Heart right ventricle (tissue), 16 donors: ENCODE measurements at regions not wholly inside any gene's neighbourhood (a gene's known extent, or its start where the extent isn't known, plus 50 kb on each side); places are given as distances from the start of the nearest gene placed in this dataset.

Source experiments
- ATAC-seq, 8 donors: fragments of 200-7000 bp; cut with Tn5 transposase; one replicate each; pipeline ENCODE4 v1.9.1; 2020; ENCODE audit warnings: mild to moderate bottlenecking in 8 of 8, moderate library complexity in 8 of 8, moderate number of reproducible peaks in 1 of 8
- DNase-seq, 2 donors: peaks; one replicate each; pipeline ENCODE4 v3.0.0-alpha.2; 2020
- H3K27ac ChIP-seq, 10 donors: fragments of 200-600 bp; sonication (generic) in 2 of 10; one replicate each; pipeline versions ENCODE4 v1.5.0 to v1.8.0; 2020 to 2022; ENCODE audit warnings: mild to moderate bottlenecking in 3 of 10
- H3K27me3 ChIP-seq, 7 donors: fragments of 200-600 bp; one replicate each; pipeline ENCODE4 v1.8.0; 2021 to 2022; ENCODE audit warnings: mild to moderate bottlenecking in 2 of 7
- H3K36me3 ChIP-seq, 9 donors: fragments of 200-600 bp; sonication (generic) in 1 of 9; one replicate each; pipeline versions ENCODE4 v1.5.0 to v1.8.0; 2020 to 2022; ENCODE audit warnings: mild to moderate bottlenecking in 2 of 9
- H3K4me1 ChIP-seq, 9 donors: fragments of 200-600 bp; sonication (generic) in 1 of 9; one replicate each; pipeline versions ENCODE4 v1.5.0 to v1.8.0; 2020 to 2022; ENCODE audit warnings: mild to moderate bottlenecking in 4 of 9
- H3K4me3 ChIP-seq, 10 donors: fragments of 200-600 bp; sonication (generic) in 2 of 10; one replicate each; pipeline versions ENCODE4 v1.5.0 to v1.8.0; 2020 to 2022; ENCODE audit warnings: mild to moderate bottlenecking in 7 of 10, moderate library complexity in 2 of 10
- H3K9me3 ChIP-seq, 11 donors: fragments of 200-600 bp in 10 of 11; sonication (generic) in 2 of 11; one replicate each; pipeline versions ENCODE4 v1.5.0 to v1.8.0; 2013 to 2022; ENCODE audit warnings: mild to moderate bottlenecking in 2 of 11, control low read depth in 1 of 11, moderate library complexity in 1 of 11
- WGBS, 2 donors: extraction: QIAGEN DNeasy Blood & Tissue Kit; methylation state at CpG; one replicate each; pipeline ENCODE4 v1.1.7; 2013; ENCODE audit warnings: inconsistent platforms in 1 of 2; 5-methylcytosine and 5-hydroxymethylcytosine counted together
- intact Hi-C, 10 donors: fragments of 100-400 bp; cut with DNase I; formaldehyde crosslinking; loops; one replicate each; pipeline versions ENCODE4 v1.11.1 to v1.14.2; 2022
- TF ChIP-seq, protein P1 (sequence below), 9 donors: fragments of 200-600 bp; sonication (generic) in 2 of 9; IDR thresholded peaks; one replicate each; pipeline versions ENCODE4 v1.5.0 to v1.8.0; 2021 to 2022; ENCODE audit warnings: antibody characterized with exemption in 9 of 9, mild to moderate bottlenecking in 5 of 9, moderate library complexity in 1 of 9
- donor health status: Arrhythmogenic right ventricular cardiomyopathy.
- donor health status: ischemic (EF 13 %, LVEDD 7.1; RV severe dilation, severe dysfunction).
- donor health status: healthy with polysubstance abuse.
- donor health status: DM: no; HTN: yes; CAD: no.
- donor health status: DM: no; HTN: no; CAD: no.
- donor health status: ischemic (EF 25% LVEDD 6.9; RV normal size, moderate dysfunction).
- donor health status: ischemic (EF 25% LVEDD 5.7; RV mildly dilated, moderate dysfunction).
- donor health status: healthy.
- donor health status: DM: yes; HTN: yes; CAD: no.
- donor health status: Ischemic cardiomyopathy.
- donor health status: ischemic (EF 35%, LVEDD 5.7; RV mildly dilated, moderate dysfunction).
- donor health status: nonischemic (EF 11% LVEDD 7.7; RV severe dilation, severe dysfunction).
- donor health status: DM: yes; HTN: yes; CAD: no.
- donor health status: PGD.
- donor health status: ischemic (EF 29% LVEDD 5.4; RV normal size, mild dysfunction).
- donor health status: nonischemic (EF 23%, LVEDD 6.1; RV moderate dilation, normal function).

DNA sequence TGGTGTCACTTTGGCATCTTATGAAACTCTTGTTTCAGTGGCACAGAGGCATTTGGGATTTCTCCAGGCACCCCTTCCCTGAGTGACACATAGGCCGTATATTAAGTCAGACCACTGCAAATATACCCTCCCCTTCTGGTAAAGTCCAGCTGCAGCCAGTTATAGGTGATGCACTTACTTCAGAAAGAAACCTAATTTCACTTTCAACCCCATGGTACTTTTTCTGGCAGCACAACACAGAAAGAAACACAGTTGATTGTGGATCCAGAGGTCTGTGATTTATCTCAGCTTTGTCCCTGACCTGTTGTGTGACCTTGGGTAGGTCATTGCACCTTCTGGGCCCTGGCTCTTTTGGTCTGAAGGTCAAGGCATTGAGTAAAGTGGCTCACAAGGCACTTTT, 173.2 kb downstream of the BUB3 start:
- no peaks in the 10 kb centered on the region for H3K4me1 ChIP-seq
- intact Hi-C loops = no loop called here
- H3K36me3 ChIP-seq = no peaks in the 10 kb centered on the region
- TF ChIP-seq, protein P1, sequence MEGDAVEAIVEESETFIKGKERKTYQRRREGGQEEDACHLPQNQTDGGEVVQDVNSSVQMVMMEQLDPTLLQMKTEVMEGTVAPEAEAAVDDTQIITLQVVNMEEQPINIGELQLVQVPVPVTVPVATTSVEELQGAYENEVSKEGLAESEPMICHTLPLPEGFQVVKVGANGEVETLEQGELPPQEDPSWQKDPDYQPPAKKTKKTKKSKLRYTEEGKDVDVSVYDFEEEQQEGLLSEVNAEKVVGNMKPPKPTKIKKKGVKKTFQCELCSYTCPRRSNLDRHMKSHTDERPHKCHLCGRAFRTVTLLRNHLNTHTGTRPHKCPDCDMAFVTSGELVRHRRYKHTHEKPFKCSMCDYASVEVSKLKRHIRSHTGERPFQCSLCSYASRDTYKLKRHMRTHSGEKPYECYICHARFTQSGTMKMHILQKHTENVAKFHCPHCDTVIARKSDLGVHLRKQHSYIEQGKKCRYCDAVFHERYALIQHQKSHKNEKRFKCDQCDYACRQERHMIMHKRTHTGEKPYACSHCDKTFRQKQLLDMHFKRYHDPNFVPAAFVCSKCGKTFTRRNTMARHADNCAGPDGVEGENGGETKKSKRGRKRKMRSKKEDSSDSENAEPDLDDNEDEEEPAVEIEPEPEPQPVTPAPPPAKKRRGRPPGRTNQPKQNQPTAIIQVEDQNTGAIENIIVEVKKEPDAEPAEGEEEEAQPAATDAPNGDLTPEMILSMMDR (IDR thresholded peaks at IDR 0.05) = no peak
- peaks cover 0 to 9% (median 0%) of the 10 kb centered on the region in 11 donors for H3K9me3 ChIP-seq
- no peak overlapping the region for H3K4me3 ChIP-seq
- H3K27me3 ChIP-seq = no peaks in the 10 kb centered on the region
- DNase-seq (no peak), ATAC-seq (no peak)
- H3K27ac ChIP-seq = no peak overlapping the region
- WGBS, 2 donors = 95 to 98% methylated on average over 1 of the region's 1 CpG

DNA sequence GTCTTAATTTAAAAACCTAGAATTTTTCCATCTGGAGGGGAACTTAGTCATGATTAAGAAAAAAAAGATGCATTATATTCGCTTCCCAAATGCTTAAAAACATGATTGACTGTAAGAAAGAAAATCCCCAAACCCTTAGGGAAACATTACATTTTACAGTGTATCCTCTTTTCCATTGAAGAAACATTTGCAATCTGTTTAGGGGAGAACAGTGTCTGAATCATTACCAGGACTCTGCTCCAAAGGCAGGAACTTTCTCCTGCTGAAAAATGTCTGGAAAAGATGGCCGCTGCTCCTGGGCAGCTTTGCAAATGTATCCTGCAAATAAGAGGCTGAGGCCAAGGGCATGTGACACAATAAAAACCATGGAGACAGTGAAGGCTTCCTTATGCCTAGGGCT, 173.7 kb downstream of the BUB3 start:
- intact Hi-C loops = no loop called here
- Histone ChIP-seq H3K36me3 (no peaks in the 10 kb centered on the region), H3K27me3 (no peaks in the 10 kb centered on the region), H3K27ac (no peak overlapping the region), H3K4me3 (no peak overlapping the region), H3K9me3 (peaks cover 0 to 9% (median 0%) of the 10 kb centered on the region in 11 donors), H3K4me1 (no peaks in the 10 kb centered on the region)
- TF ChIP-seq, protein P1 (IDR thresholded peaks at IDR 0.05) = no peak
- DNase-seq (no peak), ATAC-seq (no peak)
- 78 to 85% methylated on average over 2 of the region's 2 CpGs for WGBS, 2 donors

DNA sequence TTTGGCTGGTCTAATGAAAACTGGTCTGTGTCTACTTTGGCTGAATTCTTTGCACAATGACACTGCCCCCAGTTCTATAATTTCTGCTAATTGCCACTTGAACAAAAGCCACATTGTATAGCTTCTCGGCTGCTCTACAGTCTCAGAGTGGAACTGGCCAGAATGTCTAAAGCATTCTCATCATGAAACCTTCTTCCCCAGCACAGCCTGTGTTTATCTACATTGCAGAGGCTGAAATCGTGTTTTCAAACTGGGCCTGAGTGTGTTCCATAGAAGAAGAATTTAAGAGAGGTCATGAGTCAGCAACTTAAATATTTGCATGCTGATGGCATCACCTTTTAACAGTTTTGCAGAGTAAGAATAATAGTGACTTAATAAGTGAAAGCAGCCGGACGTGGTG, 177.2 kb downstream of the BUB3 start:
- H3K9me3 ChIP-seq = peaks cover 0 to 6% (median 0%) of the 10 kb centered on the region in 11 donors
- intact Hi-C loops = no loop called here
- H3K27me3 ChIP-seq = no peaks in the 10 kb centered on the region
- H3K36me3 ChIP-seq = no peaks in the 10 kb centered on the region
- 63 to 69% methylated on average over 4 of the region's 4 CpGs for WGBS, 2 donors
- DNase-seq = no peak
- H3K4me3 ChIP-seq = no peak overlapping the region
- H3K27ac ChIP-seq = no peak overlapping the region
- TF ChIP-seq, protein P1 (IDR thresholded peaks at IDR 0.05) = no peak
- ATAC-seq = no peak
- no peaks in the 10 kb centered on the region for H3K4me1 ChIP-seq

DNA sequence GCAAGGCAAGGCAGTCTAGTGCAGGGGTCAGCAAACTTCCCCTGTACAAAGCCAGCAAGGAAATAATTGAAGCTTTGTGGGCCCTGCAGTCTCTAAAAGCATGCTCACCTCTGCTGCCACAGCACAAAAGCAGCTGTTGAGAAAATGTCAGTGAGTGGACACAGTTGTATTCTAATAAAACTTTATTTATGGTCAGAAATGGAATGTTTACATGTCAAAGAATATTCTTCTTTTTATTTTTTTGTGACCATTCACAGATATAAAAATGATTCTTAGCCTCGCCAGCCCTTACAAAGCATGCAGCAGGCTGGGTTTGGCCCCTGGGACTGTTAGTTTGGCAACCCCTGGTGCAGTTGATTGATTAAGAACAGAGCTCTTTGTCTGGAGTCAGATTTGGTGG, 192.4 kb downstream of the BUB3 start:
- no peak overlapping the region for H3K27ac ChIP-seq
- intact Hi-C loops = no loop called here
- TF ChIP-seq, protein P1 (IDR thresholded peaks at IDR 0.05) = no peak
- no peak for DNase-seq
- no peaks in the 10 kb centered on the region for H3K9me3 ChIP-seq
- no peaks in the 10 kb centered on the region for H3K4me1 ChIP-seq
- 84% methylated on average over 1 of the region's 1 CpG for WGBS, 2 donors
- ATAC-seq = no peak
- H3K27me3 ChIP-seq = no peaks in the 10 kb centered on the region
- H3K4me3 ChIP-seq = no peak overlapping the region
- H3K36me3 ChIP-seq = no peaks in the 10 kb centered on the region
